ENCODE measurements at regions not wholly inside any gene's neighbourhood (a gene's known extent, or its start where the extent isn't known, plus 50 kb on each side); places are given as distances from the start of the nearest gene placed in this dataset.

- ChIA-PET POLR2A (no interaction called here), CTCF (no interaction called here)
- H3K9me3 Mint-ChIP-seq (ENCODE audit: unreplicated experiment), result peaks cover 6% of the 10 kb centered on the region
- intact Hi-C loops (cut with micrococcal nuclease; ENCODE audit: unreplicated experiment), result no loop called here
- no peak overlapping the region for H3K4me3 ChIP-seq (ENCODE audit: low read depth, low read length)
- no peaks in the 10 kb centered on the region for H3K36me3 ChIP-seq (ENCODE audit: control insufficient read depth, insufficient read depth, low read length)
- H3K27ac Mint-ChIP-seq (ENCODE audit: unreplicated experiment), result no peak overlapping the region
- TF ChIP-seq, protein P1, sequence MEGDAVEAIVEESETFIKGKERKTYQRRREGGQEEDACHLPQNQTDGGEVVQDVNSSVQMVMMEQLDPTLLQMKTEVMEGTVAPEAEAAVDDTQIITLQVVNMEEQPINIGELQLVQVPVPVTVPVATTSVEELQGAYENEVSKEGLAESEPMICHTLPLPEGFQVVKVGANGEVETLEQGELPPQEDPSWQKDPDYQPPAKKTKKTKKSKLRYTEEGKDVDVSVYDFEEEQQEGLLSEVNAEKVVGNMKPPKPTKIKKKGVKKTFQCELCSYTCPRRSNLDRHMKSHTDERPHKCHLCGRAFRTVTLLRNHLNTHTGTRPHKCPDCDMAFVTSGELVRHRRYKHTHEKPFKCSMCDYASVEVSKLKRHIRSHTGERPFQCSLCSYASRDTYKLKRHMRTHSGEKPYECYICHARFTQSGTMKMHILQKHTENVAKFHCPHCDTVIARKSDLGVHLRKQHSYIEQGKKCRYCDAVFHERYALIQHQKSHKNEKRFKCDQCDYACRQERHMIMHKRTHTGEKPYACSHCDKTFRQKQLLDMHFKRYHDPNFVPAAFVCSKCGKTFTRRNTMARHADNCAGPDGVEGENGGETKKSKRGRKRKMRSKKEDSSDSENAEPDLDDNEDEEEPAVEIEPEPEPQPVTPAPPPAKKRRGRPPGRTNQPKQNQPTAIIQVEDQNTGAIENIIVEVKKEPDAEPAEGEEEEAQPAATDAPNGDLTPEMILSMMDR (IDR thresholded peaks at IDR 0.05; ENCODE audit: insufficient read depth in 1 of 2, low read depth in 1 of 2, low read length in 1 of 2, severe bottlenecking in 1 of 2, unreplicated experiment in 1 of 2), result no peak
- no peak overlapping the region for H3K4me3 Mint-ChIP-seq (ENCODE audit: unreplicated experiment)
- no peak for DNase-seq
- H3K27me3 Mint-ChIP-seq (ENCODE audit: insufficient read depth, unreplicated experiment), result no peaks in the 10 kb centered on the region
- H3K9me3 ChIP-seq, result no peaks in the 10 kb centered on the region
- H3K36me3 Mint-ChIP-seq (ENCODE audit: insufficient read depth, unreplicated experiment), result no peaks in the 10 kb centered on the region
- H3K27me3 ChIP-seq (replicated peaks; ENCODE audit: control insufficient read depth, insufficient read depth, low read length), result no peaks in the 10 kb centered on the region
- no TSS peak for BruUV-seq (replicated peaks)
- H3K4me1 ChIP-seq, result no peaks in the 10 kb centered on the region
- H3K4me1 Mint-ChIP-seq (ENCODE audit: low read depth, unreplicated experiment), result no peaks in the 10 kb centered on the region
These were observed 79.8 kb downstream of the ACTBL2 start for GRCh38 chr5:57402761-57403160.

DNA sequence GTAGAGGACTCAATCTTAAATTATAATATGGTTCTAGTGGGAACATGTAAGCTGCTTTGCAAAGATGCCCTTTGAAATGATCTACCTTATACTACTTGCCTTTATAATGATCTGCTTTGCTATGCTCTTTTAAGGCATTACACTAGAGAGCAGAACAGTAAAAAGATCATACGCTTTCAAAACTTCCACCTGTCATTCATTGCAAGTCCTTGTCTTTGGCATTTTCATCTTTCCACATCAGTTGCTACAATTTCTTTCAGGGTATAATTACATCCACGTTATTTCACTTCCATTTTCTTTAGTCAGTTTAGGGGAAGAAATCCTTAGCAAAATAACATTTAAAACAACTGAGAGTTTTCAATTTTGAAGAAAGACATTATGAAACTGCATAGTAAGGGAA lies 80.3 kb downstream of the ACTBL2 start:
- no peaks in the 10 kb centered on the region for H3K4me1 Mint-ChIP-seq (ENCODE audit: low read depth, unreplicated experiment)
- CTCF ChIA-PET, result no interaction called here

DNA sequence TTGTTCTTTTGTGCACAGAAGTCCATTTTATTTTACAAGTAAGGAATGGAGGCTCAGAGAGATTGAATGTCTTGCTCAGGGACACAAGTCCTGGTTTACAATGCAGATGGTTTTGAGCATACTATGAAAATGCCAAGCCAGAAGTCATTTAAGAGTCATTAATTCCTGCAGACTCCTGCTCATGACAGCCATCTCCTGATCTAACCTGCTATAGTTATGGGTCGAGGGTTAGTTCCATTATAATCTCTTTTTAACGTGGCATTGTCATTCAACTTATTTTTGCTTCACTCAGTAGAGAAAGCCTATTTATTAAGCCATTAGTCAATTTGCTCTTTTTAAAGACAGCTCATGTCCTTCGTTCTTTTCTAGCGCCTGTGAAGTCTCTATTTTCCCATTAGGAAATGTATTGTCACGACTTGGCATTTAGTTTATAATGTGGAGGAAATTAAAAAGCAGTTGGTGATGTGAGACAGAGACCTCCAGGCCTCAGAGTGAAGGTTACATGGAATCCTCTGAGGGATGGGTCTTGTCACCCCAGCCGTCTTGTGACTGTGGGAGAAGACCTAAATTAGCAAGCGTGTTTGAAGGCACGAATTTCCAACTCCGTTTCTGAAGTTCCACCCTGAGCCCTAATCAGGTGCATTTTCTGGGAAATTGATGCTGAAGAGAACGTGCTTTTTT lies 84.1 kb downstream of the ACTBL2 start:
- no peaks in the 10 kb centered on the region for H3K9me3 ChIP-seq
- no peaks in the 10 kb centered on the region for H3K27me3 Mint-ChIP-seq (ENCODE audit: insufficient read depth, unreplicated experiment)
- H3K4me1 ChIP-seq, result no peaks in the 10 kb centered on the region
- H3K27ac Mint-ChIP-seq (ENCODE audit: unreplicated experiment), result no peak overlapping the region
- peaks cover 4% of the 10 kb centered on the region for H3K9me3 Mint-ChIP-seq (ENCODE audit: unreplicated experiment)
- intact Hi-C loops (cut with micrococcal nuclease; ENCODE audit: unreplicated experiment), result no loop called here
- H3K36me3 ChIP-seq (ENCODE audit: control insufficient read depth, insufficient read depth, low read length), result no peaks in the 10 kb centered on the region
- no TSS peak for BruUV-seq (replicated peaks)
- ChIA-PET CTCF (no interaction called here), POLR2A (no interaction called here)
- DNase-seq, result no peak
- no peak overlapping the region for H3K4me3 Mint-ChIP-seq (ENCODE audit: unreplicated experiment)
- H3K27me3 ChIP-seq (replicated peaks; ENCODE audit: control insufficient read depth, insufficient read depth, low read length), result no peaks in the 10 kb centered on the region
- no peaks in the 10 kb centered on the region for H3K36me3 Mint-ChIP-seq (ENCODE audit: insufficient read depth, unreplicated experiment)
- no peaks in the 10 kb centered on the region for H3K4me1 Mint-ChIP-seq (ENCODE audit: low read depth, unreplicated experiment)
- H3K4me3 ChIP-seq (ENCODE audit: low read depth, low read length), result no peak overlapping the region
- TF ChIP-seq, protein P1 (IDR thresholded peaks at IDR 0.05; ENCODE audit: insufficient read depth in 1 of 2, low read depth in 1 of 2, low read length in 1 of 2, severe bottlenecking in 1 of 2, unreplicated experiment in 1 of 2), result no peak

More for the DNA sequence above, 80.3 kb downstream of the ACTBL2 start:
- Mint-ChIP-seq H3K9me3 (ENCODE audit: unreplicated experiment) (peaks cover 6% of the 10 kb centered on the region), H3K27me3 (ENCODE audit: insufficient read depth, unreplicated experiment) (no peaks in the 10 kb centered on the region), H3K27ac (ENCODE audit: unreplicated experiment) (no peak overlapping the region), H3K4me3 (ENCODE audit: unreplicated experiment) (no peak overlapping the region), H3K36me3 (ENCODE audit: insufficient read depth, unreplicated experiment) (no peaks in the 10 kb centered on the region)
- no peaks in the 10 kb centered on the region for H3K36me3 ChIP-seq (ENCODE audit: control insufficient read depth, insufficient read depth, low read length)
- DNase-seq, result no peak
- H3K4me3 ChIP-seq (ENCODE audit: low read depth, low read length), result no peak overlapping the region
- TF ChIP-seq, protein P1 (IDR thresholded peaks at IDR 0.05; ENCODE audit: insufficient read depth in 1 of 2, low read depth in 1 of 2, low read length in 1 of 2, severe bottlenecking in 1 of 2, unreplicated experiment in 1 of 2), result no peak
- POLR2A ChIA-PET, result no interaction called here
- H3K27me3 ChIP-seq (replicated peaks; ENCODE audit: control insufficient read depth, insufficient read depth, low read length), result no peaks in the 10 kb centered on the region
- no TSS peak for BruUV-seq (replicated peaks)
- H3K4me1 ChIP-seq, result no peaks in the 10 kb centered on the region
- no peaks in the 10 kb centered on the region for H3K9me3 ChIP-seq
- intact Hi-C loops (cut with micrococcal nuclease; ENCODE audit: unreplicated experiment), result no loop called here

All from Caco-2 (cell line).